GM23338 (cell line): ENCODE measurements at regions not wholly inside any gene's neighbourhood (a gene's known extent, or its start where the extent isn't known, plus 50 kb on each side); places are given as distances from the start of the nearest gene placed in this dataset.

Experiments
- CREB1 ChIP-seq: fragments of 250-450 bp; sonication (Bioruptor Pico); IDR thresholded peaks from 2 replicates; pipeline ENCODE4 v1.5.0; 2020; ENCODE audit warnings: low read depth, mild to moderate bottlenecking, moderate library complexity
- EZH2 ChIP-seq: fragments of 200-600 bp; sonication (generic); IDR thresholded peaks from one replicate; pipeline ENCODE4 v1.8.0; 2017; ENCODE audit warnings: antibody characterized with exemption, mild to moderate bottlenecking, low read depth; ENCODE audit not compliant: unreplicated experiment
- EZH2phosphoT487 ChIP-seq: fragments of 200-600 bp; sonication (generic); IDR thresholded peaks from one replicate; pipeline ENCODE4 v1.8.1; 2018; ENCODE audit warnings: antibody characterized with exemption; ENCODE audit not compliant: unreplicated experiment
- POLR2AphosphoS5 ChIP-seq: IDR thresholded peaks from 2 replicates; pipeline ENCODE4 v1.6.1; 2016; ENCODE audit warnings: antibody characterized with exemption, low read depth
- TF ChIP-seq, protein P1 (sequence below), 2 experiments: fragments of 200-600 bp in 1 of 2; sonication (generic) in 1 of 2; conservative IDR thresholded peaks; 2 replicates each; pipeline versions ENCODE4 v1.5.1 to v1.6.1; 2016 to 2017; ENCODE audit warnings: antibody characterized with exemption in 2 of 2, low read depth in 2 of 2, mild to moderate bottlenecking in 2 of 2, moderate library complexity in 1 of 2
- TF ChIP-seq, protein P2 (sequence below): IDR thresholded peaks from one replicate; pipeline ENCODE4 v1.6.1; 2018; ENCODE audit warnings: antibody characterized with exemption; ENCODE audit not compliant: unreplicated experiment
- TF ChIP-seq, protein P3 (sequence below): IDR thresholded peaks from 2 replicates; pipeline ENCODE4 v1.6.1; 2016; ENCODE audit warnings: antibody characterized with exemption

DNA sequence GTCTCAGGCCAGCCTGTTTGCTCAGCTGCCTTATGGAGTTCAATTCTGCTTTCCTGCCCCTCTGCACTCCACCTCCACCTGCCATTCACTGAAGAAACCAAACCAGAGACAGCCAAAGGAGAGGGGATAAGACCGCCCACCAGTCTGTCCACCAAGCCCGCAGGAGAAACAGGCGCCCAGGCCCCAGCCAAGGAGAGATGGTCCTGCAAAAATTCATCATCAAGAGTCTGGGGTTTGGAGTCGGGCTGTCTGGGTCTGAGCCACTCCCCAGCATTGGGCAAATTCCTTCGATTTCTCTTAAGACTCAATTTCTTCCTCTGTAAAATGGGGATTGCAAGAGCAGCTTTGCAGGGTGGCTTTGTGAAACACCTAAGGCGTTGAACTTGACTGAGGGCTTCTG lies 121.4 kb upstream of the RUNX3 start:
- TF ChIP-seq, protein P1, sequence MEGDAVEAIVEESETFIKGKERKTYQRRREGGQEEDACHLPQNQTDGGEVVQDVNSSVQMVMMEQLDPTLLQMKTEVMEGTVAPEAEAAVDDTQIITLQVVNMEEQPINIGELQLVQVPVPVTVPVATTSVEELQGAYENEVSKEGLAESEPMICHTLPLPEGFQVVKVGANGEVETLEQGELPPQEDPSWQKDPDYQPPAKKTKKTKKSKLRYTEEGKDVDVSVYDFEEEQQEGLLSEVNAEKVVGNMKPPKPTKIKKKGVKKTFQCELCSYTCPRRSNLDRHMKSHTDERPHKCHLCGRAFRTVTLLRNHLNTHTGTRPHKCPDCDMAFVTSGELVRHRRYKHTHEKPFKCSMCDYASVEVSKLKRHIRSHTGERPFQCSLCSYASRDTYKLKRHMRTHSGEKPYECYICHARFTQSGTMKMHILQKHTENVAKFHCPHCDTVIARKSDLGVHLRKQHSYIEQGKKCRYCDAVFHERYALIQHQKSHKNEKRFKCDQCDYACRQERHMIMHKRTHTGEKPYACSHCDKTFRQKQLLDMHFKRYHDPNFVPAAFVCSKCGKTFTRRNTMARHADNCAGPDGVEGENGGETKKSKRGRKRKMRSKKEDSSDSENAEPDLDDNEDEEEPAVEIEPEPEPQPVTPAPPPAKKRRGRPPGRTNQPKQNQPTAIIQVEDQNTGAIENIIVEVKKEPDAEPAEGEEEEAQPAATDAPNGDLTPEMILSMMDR (conservative IDR thresholded peaks at IDR 0.05; ENCODE audit: low read depth in 2 of 2): no peak
- TF ChIP-seq EZH2phosphoT487: no peak
- TF ChIP-seq EZH2: no peak
- TF ChIP-seq POLR2AphosphoS5: no peak
- TF ChIP-seq, protein P2, sequence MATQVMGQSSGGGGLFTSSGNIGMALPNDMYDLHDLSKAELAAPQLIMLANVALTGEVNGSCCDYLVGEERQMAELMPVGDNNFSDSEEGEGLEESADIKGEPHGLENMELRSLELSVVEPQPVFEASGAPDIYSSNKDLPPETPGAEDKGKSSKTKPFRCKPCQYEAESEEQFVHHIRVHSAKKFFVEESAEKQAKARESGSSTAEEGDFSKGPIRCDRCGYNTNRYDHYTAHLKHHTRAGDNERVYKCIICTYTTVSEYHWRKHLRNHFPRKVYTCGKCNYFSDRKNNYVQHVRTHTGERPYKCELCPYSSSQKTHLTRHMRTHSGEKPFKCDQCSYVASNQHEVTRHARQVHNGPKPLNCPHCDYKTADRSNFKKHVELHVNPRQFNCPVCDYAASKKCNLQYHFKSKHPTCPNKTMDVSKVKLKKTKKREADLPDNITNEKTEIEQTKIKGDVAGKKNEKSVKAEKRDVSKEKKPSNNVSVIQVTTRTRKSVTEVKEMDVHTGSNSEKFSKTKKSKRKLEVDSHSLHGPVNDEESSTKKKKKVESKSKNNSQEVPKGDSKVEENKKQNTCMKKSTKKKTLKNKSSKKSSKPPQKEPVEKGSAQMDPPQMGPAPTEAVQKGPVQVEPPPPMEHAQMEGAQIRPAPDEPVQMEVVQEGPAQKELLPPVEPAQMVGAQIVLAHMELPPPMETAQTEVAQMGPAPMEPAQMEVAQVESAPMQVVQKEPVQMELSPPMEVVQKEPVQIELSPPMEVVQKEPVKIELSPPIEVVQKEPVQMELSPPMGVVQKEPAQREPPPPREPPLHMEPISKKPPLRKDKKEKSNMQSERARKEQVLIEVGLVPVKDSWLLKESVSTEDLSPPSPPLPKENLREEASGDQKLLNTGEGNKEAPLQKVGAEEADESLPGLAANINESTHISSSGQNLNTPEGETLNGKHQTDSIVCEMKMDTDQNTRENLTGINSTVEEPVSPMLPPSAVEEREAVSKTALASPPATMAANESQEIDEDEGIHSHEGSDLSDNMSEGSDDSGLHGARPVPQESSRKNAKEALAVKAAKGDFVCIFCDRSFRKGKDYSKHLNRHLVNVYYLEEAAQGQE: no peak
- TF ChIP-seq CREB1: no peak
- TF ChIP-seq, protein P3, sequence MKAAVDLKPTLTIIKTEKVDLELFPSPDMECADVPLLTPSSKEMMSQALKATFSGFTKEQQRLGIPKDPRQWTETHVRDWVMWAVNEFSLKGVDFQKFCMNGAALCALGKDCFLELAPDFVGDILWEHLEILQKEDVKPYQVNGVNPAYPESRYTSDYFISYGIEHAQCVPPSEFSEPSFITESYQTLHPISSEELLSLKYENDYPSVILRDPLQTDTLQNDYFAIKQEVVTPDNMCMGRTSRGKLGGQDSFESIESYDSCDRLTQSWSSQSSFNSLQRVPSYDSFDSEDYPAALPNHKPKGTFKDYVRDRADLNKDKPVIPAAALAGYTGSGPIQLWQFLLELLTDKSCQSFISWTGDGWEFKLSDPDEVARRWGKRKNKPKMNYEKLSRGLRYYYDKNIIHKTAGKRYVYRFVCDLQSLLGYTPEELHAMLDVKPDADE: no peak
